ENCODE measurements at regions not wholly inside any gene's neighbourhood (a gene's known extent, or its start where the extent isn't known, plus 50 kb on each side); places are given as distances from the start of the nearest gene placed in this dataset.
"Not testable (repeated sequence)": the region's sequence is repeated elsewhere in the genome, so short reads cannot be mapped to it uniquely, and the experiment has no call there.

DNA sequence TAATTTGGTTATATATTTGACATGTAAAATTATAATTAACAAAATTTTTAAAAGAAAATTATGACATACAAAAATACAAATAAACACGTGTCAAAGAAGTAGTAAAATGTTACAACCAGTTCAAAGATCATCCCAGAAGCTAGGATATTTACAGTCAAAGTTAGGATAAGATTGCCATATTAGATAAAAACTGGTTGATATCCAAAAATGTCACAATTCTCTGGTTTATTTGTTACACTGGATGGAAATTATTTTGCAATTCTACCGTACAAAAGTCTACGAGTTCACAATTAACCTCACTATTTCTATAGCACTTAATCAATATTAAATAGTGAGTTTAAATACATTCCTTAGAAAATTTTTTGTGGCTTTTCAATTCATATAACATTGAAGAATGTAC is 673.8 kb downstream of the GBE1 start:
- Histone ChIP-seq H3K27ac (no peak overlapping the region), H3K4me3 (no peak overlapping the region)

- H3K27ac ChIP-seq: no peak overlapping the region
- no peak overlapping the region for H3K4me3 ChIP-seq
Measured at GRCh38 chr3:81086348-81086747, 675.1 kb downstream of the GBE1 start.

- H3K4me3 ChIP-seq: no peak overlapping the region
- no peak overlapping the region for H3K27ac ChIP-seq
Measured at GRCh38 chr3:81080608-81081007, 680.8 kb downstream of the GBE1 start.

DNA sequence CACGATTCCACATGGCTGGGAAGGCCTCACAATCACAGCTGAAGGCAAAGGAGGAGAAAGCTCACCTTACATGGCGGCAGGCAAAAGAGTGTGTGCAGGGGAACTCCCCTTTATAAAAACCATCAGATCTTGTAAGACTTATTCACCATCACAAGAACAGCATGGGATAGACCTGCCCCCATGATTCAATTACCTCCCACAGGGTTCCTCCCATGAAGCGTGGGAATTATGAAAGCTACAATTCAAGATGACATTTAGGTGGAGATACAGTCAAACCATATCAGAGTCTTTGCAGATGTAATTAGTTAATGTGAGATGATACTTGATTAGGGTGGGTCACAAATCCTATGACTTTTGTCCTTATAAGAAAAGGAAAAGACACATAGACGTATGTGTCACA is 688.9 kb downstream of the GBE1 start:
- Histone ChIP-seq H3K27ac (no peak overlapping the region), H3K4me3 (no peak overlapping the region)

GRCh38 chr3:81068546-81068945 is 692.9 kb downstream of the GBE1 start:
- H3K27ac ChIP-seq: no peak overlapping the region
- H3K4me3 ChIP-seq: no peak overlapping the region

GRCh38 chr3:81063896-81064295 is 697.5 kb downstream of the GBE1 start:
- Histone ChIP-seq H3K27ac (no peak overlapping the region), H3K4me3 (no peak overlapping the region)

GRCh38 chr3:81051133-81051532 is 710.3 kb downstream of the GBE1 start:
- H3K4me3 ChIP-seq, H3K27ac ChIP-seq: not testable (repeated sequence)

DNA sequence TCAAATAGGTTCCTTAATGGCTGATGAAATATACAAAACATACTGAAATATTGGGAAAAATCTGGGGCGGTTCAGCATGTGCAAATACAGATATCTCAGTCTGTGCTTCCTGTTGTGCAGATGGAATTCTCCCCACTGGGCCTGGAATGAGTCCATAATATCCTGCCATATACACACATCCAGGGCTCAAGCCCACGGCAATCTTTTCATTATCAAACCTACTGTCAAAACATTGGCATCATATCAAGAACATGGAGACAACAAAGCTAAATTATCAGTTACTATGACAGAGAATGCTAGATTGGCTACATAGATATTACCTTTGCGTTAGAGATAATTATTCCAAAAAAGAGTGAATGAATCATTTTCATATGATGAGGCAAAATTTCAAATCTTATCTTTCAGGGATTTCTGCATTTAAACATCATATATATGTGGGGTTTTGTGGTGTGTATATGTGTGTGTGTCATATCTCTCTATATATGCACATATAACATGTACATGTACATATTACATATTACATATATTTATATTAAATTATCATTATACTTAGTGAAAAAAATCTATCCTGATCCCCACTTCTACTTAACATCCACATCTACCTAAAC is 713.3 kb downstream of the GBE1 start:
- Histone ChIP-seq H3K4me3 (no peak overlapping the region), H3K27ac (no peak overlapping the region)

DNA sequence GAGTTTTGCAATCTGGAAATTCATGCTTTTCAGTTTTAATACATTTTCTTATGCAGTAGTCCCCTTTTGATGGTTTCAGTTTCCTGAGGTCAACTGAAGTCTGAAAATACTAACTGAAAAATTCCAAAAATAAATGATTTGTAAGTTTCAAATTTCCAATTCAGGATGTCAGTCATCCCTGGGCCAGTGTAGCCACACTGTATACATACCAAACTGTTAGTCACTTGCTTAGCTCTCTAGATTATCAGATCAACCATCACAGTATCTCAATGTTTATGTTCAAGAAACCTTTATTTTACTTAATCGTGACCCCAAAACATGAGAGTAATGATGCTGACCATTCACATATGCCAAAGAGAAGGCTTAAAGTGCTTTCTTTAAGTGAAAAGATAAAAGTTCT is 715.5 kb downstream of the GBE1 start:
- Histone ChIP-seq H3K27ac (no peak overlapping the region), H3K4me3 (no peak overlapping the region)

- no peak overlapping the region for H3K27ac ChIP-seq
- H3K4me3 ChIP-seq: no peak overlapping the region
Measured at GRCh38 chr3:81045246-81045645, 716.2 kb downstream of the GBE1 start.

GRCh38 chr3:81043660-81044199 is 717.7 kb downstream of the GBE1 start:
- no peak overlapping the region for H3K4me3 ChIP-seq

DNA sequence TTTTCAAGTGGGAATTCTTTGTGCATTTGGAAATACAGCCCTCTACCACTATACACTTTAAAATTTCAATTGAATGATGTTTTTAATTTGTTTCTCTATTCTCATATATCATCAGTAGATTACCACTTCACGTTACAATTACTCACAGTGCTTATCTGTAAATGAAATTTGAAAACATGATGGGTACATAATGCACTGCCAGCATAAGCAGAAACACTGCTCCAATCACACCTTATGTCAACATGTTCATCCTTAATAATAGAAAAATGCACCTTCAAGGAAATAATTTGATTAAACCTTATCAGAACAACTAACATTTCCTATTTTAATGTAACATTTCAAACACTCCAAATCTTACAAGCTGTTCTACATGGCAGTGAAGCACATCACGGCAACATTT is 718.4 kb downstream of the GBE1 start:
- Histone ChIP-seq H3K4me3 (no peak overlapping the region), H3K27ac (no peak overlapping the region)

More at GRCh38 chr3:81043660-81044199, 717.7 kb downstream of the GBE1 start:
- H3K27ac ChIP-seq: no peak overlapping the region

DNA sequence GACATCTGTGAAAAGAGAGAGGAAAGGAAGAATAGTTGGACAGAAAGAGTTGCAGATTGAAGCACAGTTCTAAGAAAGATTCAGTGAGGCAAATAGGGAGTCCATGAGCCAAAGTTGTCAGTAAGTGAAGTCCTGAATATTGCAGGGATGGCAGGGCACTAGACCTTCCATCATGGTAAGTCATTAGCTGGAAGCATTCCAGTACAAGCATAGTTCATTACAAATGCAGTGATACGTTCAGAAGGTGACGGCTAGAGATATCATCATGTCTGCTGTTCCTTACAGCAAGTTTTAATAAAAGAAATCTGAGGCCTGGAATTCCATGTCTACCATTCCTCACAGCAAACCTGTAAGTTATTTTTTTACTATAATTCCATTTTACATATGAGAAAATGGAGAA is 720.1 kb downstream of the GBE1 start:
- no peak overlapping the region for H3K4me3 ChIP-seq
- no peak overlapping the region for H3K27ac ChIP-seq

DNA sequence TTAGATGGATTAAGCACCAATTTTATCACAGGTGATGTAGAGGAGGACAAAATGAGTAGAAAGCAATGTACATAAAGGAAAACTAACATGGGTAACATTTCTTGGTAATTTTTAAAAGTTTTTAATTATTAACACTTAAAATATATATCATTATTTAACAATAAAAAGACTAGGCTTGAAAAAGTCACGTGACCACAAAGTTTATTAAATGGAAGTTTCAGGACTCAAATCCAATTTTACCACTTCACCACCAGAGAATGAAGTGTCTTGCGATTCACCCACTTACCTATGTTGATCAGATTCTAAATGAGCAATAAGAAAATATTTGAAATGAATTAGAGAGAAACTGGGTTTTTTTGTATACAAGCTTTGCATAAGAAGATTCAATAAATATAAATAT is 721.3 kb downstream of the GBE1 start:
- no peak overlapping the region for H3K27ac ChIP-seq
- no peak overlapping the region for H3K4me3 ChIP-seq

- Histone ChIP-seq H3K27ac (no peak overlapping the region), H3K4me3 (no peak overlapping the region)
Measured at GRCh38 chr3:81033684-81034083, 727.8 kb downstream of the GBE1 start.

- no peak overlapping the region for H3K27ac ChIP-seq
- H3K4me3 ChIP-seq: no peak overlapping the region
Measured at GRCh38 chr3:81033185-81033584, 728.3 kb downstream of the GBE1 start.

DNA sequence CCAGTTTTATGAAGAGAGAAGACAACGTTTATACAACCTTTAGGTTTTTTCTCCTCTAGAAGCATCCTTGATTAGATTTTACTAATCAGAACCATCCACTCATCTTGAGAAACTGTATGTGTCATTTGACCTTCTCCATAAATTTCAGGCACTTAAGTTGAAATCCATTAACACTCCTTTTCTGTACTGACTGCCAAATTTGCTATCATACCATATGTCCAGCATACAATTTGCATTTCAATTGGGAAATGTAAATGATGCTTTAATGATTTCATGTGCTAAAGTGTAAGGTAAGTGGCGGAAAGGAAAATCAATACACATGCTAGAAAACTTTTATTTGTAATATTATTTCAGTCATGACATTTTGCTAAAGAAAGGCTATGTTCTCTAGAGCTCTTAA is 731.6 kb downstream of the GBE1 start:
- Histone ChIP-seq H3K4me3 (no peak overlapping the region), H3K27ac (no peak overlapping the region)

GRCh38 chr3:81027344-81027743 is 734.1 kb downstream of the GBE1 start:
- H3K27ac ChIP-seq: no peak overlapping the region
- H3K4me3 ChIP-seq: no peak overlapping the region

DNA sequence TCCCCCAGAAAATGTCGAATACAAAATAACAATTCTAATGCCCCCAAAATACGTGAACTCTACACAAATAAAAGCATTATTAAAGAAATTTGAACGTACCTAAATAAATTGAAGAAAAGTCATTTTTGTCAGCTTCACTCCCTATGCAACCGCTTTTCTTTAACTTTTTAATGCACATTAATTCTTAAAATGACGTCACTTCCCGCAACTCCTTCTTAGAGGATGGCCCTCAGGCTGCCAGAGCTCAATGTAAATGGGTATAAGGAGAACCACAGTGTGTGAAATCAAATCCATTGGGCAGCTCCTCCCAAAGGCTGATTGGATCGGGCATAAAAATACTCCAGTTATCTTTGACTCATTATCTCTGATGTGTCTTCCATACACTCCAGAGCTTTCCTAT is 736.9 kb downstream of the GBE1 start:
- Histone ChIP-seq H3K27ac (no peak overlapping the region), H3K4me3 (no peak overlapping the region)

DNA sequence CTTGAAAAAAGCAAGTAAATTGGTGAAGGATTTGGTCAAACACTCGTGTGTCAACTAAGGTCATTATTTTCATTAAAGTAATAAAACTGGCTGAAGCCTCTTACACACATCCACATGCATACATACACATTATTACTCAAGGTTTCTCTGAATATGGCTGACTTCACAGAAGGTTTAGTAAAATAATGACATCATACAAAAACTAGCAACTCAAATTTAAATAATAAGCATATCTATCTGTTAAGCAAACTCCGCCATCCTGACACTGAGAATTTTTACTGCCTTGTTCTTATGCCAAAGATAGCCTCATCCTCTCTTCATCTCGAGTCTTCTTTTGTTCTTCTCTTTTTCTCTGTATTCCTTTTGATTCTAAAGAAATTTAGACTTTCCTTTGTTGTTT is 739.1 kb downstream of the GBE1 start:
- Histone ChIP-seq H3K4me3 (no peak overlapping the region), H3K27ac (no peak overlapping the region)

- Histone ChIP-seq H3K27ac (no peak overlapping the region), H3K4me3 (no peak overlapping the region)
Measured at GRCh38 chr3:81013360-81013759, 748.1 kb downstream of the GBE1 start.

- H3K4me3 ChIP-seq: no peak overlapping the region
- no peak overlapping the region for H3K27ac ChIP-seq
Measured at GRCh38 chr3:81005992-81006391, 755.5 kb downstream of the GBE1 start.

Measured in skin epidermis (tissue), 12 donors.